GM21619 (cell line): ENCODE measurements at regions not wholly inside any gene's neighbourhood (a gene's known extent, or its start where the extent isn't known, plus 50 kb on each side); places are given as distances from the start of the nearest gene placed in this dataset.
"Not testable (repeated sequence)": the region's sequence is repeated elsewhere in the genome, so short reads cannot be mapped to it uniquely, and the experiment has no call there.

Experiments used
- ATAC-seq: cut with Tn5 transposase; IDR thresholded peaks from one replicate; pipeline ENCODE4 v1.9.1; 2021; ENCODE audit not compliant: unreplicated experiment

DNA sequence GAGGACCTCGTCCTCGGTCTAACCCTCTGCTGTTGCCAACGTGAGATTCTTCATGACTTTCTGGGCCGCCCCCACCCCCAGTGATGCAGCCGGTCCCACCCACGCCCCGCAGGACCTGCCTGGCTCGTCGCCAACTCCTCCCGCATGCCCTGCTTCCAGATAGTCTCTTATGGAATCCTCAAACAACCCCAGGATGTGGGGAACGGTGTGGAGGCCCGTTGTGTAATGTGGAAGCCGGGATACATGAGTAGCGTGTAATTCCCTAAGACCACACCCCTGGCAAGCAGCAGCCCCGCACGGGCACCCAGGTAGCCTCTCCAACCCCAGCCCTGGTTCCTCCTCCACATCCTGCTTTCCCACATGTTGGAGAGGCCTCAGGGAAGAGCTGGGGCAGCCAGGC, 275.9 kb downstream of the C16orf95 start:
- no peak for ATAC-seq

DNA sequence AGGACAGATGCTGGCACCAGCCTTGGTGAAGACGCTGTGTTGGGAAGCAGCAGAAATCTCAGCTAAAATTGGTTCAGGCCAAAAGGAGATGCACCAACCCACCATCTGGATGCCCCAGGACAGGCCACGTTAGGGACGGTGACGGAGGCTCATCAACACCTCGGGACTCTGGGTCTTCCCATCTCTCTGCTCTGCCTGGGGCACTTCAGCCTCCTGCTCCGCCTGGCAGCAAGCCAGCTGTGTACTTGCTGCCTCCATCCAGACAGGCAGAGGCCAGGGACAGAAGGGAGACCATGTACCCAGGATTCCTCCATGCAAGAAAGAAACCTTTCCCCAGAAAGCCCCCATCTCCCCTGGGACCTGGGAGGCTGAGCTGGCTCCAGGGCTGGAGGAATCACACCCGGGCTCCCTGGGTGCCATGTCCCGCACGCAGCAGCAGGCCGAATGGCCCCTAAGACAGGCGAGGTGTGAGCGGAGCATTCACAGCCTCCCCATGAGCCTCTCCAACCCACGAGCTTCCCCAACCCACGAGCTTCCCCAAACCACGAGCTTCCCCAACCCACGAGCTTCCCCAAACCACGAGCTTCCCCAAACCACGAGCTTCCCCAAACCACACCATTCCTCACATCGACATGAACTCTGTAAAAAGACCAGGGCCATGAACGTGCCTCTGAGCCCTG, 274.5 kb downstream of the C16orf95 start:
- no peak for ATAC-seq

GRCh38 chr16:87043231-87044031, 273.8 kb downstream of the C16orf95 start:
- ATAC-seq = no peak

DNA sequence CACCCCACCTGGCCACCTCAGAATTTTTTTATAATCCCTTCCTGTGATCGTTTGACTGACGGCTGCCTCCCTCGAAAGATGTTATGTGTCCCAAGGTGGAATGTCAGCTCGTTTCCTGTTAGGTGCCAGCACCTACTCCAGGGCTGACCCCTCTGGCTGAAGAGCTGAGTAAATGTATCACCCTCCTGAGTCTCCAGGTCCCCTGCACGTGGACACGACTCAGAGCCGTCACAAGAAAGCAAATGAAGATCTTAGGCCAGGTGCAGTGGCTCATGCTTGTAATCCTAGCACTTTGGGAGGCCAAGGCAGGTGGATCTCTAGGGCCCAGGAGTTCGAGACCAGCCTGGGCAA, 273.2 kb downstream of the C16orf95 start:
- no peak for ATAC-seq

- no peak for ATAC-seq
Measured at GRCh38 chr16:87044829-87045228, 272.4 kb downstream of the C16orf95 start.

GRCh38 chr16:87045466-87046216, 271.6 kb downstream of the C16orf95 start:
- no peak for ATAC-seq

GRCh38 chr16:87046235-87046634, 271.0 kb downstream of the C16orf95 start:
- ATAC-seq = no peak

DNA sequence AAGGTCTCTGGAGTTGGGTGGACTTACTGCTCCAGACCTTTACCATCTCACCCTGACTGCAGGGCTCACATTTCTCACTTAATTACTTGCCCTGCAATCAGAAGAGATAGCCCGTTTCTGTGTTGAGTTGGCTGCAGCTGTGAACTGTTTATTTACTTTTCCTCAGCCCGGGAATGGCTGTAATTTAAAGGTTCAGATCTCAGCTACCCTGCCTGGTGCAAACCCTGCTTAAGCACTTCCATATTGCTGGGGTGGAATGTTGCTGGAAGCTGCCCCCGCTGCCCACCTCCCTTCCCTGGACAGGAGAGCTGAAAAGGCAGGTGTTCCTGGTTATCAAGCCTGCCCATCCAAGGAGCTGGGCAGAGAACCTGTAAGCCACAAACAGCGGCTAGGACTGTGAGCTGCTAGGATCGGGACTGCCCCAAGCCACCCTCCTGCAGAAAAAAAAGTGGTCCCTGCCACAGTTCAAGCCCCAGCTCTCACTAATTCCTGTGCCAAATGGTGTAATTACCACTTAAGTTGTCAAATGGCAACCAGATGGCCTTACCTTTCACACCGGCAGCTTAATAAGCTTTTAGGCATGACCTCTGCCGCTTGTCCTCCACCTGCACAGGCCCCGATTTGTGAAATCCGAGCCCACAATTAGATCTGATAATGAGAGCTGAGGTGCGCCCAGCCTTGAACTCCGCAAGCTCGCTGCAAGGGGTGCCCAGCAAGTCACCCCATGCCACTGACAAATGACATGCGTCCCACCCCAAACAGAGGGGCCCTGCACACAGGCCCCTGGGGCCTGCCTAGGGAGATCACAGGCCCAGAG, 269.8 kb downstream of the C16orf95 start:
- ATAC-seq = no peak

- ATAC-seq = no peak
Measured at GRCh38 chr16:87048038-87048729, 269.0 kb downstream of the C16orf95 start.

DNA sequence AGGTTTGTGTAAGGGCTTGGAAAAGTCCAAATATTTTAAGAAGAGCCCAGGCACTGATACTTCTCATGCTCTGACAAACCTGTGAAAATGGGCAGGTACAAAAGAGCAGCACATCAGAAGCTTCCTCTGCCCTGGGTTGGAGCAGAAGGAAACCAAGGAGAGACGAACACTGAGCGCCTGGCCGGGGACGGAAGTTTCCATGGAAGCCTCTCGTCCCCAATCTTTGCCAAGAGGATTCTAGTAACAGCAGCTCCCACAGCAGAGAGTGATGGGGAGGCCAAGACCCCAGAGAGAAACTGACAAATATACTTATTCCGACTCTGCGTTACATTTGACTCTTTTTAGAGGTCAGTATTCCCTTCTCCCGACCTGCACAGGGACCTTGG, 268.5 kb downstream of the C16orf95 start:
- ATAC-seq = no peak

GRCh38 chr16:87049216-87049615, 268.0 kb downstream of the C16orf95 start:
- ATAC-seq = not testable (repeated sequence)

- ATAC-seq = no peak
Measured at GRCh38 chr16:87050142-87050541, 267.1 kb downstream of the C16orf95 start.

GRCh38 chr16:87051526-87052320, 265.5 kb downstream of the C16orf95 start:
- ATAC-seq = no peak

DNA sequence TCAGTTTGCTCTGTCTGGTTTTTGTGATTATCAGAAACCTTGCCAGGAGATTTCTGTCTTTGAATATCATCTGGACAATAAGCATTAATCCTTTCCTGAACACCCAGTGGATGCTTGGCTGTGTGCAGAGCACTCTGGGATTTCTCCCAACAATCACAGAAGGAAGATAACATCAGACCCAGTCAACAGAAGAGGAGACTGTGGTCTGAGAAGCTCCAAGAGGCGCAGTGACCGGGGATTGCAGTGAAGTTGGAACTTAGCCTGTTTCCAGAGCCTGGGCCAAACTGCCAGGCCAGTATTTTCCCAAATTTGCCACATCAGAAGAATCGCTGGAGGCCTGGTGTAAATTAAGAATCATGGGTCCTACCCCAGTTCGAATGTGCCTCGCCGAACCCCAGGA, 264.7 kb downstream of the C16orf95 start:
- ATAC-seq = no peak

- no peak for ATAC-seq
Measured at GRCh38 chr16:87053016-87053982, 263.9 kb downstream of the C16orf95 start.

DNA sequence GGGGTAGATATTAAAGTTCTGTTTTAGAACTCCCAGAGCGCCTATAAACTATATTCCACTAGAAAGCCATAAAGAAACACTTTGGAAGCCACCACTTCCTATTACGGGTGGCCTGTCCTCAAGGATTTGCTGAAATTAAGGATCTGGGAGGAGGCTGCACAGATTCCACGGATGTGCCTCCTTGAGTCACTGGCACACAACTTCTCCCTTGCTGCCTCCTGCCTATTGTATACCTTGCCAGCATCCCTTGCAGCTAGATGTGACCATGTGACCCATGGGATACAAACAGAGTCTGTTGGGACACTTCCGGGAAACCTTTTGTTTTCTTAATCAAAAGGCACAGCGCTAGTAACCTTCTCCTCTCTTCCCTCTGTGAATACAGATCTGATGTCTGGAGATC, 263.0 kb downstream of the C16orf95 start:
- no peak for ATAC-seq

DNA sequence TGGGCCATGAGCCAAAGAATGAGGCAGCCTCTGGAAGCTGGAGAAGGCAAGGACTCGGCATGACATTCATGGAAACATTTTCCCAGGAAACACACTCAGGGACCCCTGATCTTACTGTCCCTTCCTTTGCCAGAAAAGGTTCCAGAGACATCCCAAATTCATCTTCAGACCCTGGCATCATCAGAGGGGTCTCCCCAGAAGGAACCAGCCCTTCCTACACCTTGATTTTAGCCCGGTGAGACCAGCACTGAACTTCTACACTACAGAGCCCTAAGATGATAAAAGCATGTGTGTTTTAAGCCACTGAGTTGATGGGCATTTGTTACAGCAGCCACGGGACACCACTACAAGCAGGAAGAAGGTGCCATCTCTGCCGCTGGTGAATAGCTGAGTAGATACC, 262.3 kb downstream of the C16orf95 start:
- no peak for ATAC-seq

DNA sequence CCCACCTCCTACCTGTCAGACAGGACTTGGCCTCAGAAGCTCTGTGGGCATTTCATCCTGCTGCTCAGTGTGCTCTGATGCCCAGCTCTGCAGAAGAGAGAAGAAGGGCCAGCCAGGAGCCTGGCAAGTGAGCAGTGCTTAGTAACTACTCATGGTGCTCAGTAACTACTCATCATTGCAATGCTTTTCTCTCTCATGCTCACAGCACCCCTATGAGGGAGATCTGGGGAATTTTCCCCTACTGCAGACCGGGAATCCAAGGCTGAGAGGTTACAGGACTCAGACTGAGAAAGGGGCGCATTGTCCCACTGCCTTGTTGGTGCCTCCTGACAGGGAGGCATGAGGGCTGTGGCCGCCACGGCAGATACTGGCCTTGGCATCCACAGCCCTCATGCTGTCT, 261.1 kb downstream of the C16orf95 start:
- ATAC-seq = no peak

- no peak for ATAC-seq
Measured at GRCh38 chr16:87056551-87056950, 260.6 kb downstream of the C16orf95 start.
